ENCODE measurements at regions not wholly inside any gene's neighbourhood (a gene's known extent, or its start where the extent isn't known, plus 50 kb on each side); places are given as distances from the start of the nearest gene placed in this dataset.
"Not testable (repeated sequence)": the region's sequence is repeated elsewhere in the genome, so short reads cannot be mapped to it uniquely, and the experiment has no call there.

DNA sequence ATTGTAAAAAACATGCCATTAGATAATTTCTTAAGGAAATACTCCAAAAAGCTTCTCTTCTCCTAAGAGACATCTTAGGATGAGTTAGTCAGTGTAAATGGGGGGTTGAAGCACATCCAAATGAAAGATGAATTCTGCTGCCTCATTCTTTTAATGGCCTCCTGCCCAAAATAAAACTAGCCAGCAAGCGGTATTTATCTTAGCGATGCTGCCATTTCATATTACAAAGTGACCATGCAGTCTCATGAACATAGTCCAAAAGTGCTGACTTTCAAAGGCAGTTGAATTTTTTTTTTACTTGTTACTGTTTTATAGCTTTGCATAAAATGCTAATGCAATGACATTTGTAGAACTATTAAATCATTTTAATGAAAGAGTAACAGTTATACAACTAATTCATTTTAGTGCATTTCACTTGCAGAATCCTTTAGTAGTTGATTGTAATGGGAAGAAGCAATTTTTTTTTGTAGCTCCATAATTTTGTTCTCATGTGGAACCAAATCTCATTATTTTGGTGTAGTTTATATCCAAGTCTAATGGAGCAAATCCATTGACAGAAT, 151.5 kb downstream of the CAVIN4 start:
- CTCF ChIA-PET, result interaction anchor here (2.1 kb wide), 1 partner anchor 15 kb away, joined by 5 read pairs; no protein-coding TSS in a partner anchor
- no peaks in the 10 kb centered on the region for H3K27me3 Mint-ChIP-seq
- H3K4me3 Mint-ChIP-seq, result no peak overlapping the region
- no peak for DNase-seq
- no peak overlapping the region for H3K27ac Mint-ChIP-seq
- H3K36me3 Mint-ChIP-seq, result no peaks in the 10 kb centered on the region
- no peaks in the 10 kb centered on the region for H3K4me1 Mint-ChIP-seq
- no peaks in the 10 kb centered on the region for H3K9me3 Mint-ChIP-seq

DNA sequence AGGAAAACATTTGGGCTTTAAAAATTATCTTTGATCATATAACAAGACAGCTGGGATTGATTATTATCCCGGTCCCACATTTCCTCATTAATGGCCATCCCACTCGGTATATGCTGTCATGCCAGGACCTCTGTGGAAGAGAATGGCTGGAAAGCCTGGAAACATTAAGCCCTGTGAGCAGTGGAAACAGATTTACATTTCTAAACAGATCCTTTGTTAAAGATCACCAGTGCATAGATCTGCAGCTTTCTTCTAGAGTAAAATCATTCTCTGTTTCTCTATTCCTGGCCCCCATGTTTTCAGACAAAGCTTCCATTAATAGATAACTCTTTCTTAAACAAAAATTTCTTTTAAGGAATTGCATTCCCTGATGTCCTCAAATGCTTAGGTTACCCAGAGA, 152.2 kb downstream of the CAVIN4 start:
- no peaks in the 10 kb centered on the region for H3K4me1 Mint-ChIP-seq
- no peak overlapping the region for H3K27ac Mint-ChIP-seq
- DNase-seq, result no peak
- no peaks in the 10 kb centered on the region for H3K36me3 Mint-ChIP-seq
- no peaks in the 10 kb centered on the region for H3K9me3 Mint-ChIP-seq
- H3K27me3 Mint-ChIP-seq, result no peaks in the 10 kb centered on the region
- CTCF ChIA-PET, result no interaction called here
- no peak overlapping the region for H3K4me3 Mint-ChIP-seq

DNA sequence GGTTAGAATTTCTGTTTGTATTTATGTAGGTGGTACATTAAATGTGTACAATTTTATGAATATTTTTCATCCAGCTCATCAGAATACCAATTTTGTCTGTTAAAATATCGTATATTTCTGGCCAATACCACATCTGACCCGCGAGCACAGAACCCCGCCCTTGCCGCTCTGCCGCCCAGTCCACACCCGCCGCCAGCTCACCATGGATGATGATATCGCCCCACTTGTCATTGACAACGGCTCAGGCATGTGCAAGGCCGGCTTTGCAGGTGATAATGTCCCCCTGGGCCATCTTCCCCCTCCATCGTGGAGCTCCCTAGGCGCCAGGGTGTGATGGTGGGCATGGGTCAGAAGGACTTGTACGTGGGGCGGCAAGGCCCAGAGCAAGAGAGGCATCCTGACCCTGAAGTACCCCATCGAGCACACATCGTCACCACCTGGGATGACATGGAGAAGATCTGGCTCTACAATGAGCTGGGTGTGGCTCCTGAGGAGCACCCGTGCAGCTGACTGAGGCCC, 153.2 kb downstream of the CAVIN4 start:
- H3K27me3 Mint-ChIP-seq, result no peaks in the 10 kb centered on the region
- CTCF ChIA-PET, result no interaction called here
- H3K36me3 Mint-ChIP-seq, result no peaks in the 10 kb centered on the region
- no peaks in the 10 kb centered on the region for H3K4me1 Mint-ChIP-seq
- H3K27ac Mint-ChIP-seq, result no peak overlapping the region
- H3K9me3 Mint-ChIP-seq, result no peaks in the 10 kb centered on the region
- no peak for DNase-seq
- H3K4me3 Mint-ChIP-seq, result no peak overlapping the region

DNA sequence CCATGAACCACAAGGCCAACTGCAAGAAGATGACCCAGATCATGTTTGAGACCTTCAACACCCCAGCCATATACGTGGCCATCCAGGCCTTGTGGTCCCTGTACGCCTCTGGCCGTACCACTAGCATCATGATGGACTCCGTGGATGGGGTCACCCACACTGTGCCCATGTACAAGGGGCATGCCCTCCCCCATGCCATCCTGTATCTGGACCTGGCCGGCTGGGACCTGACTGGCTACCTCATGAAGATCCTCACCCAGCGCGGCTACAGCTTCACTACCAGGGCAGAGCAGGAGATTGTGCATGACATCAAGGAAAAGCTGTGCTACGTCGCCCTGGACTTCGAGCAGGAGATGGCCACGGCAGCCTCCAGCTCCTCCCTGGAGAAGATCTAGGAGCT, 153.7 kb downstream of the CAVIN4 start:
- CTCF ChIA-PET, result no interaction called here
- Mint-ChIP-seq H3K27ac (no peak overlapping the region), H3K36me3 (no peaks in the 10 kb centered on the region), H3K9me3 (no peaks in the 10 kb centered on the region), H3K4me1 (no peaks in the 10 kb centered on the region), H3K4me3 (no peak overlapping the region), H3K27me3 (no peaks in the 10 kb centered on the region)
- DNase-seq, result no peak

- H3K4me1 Mint-ChIP-seq, result no peaks in the 10 kb centered on the region
- no peak for DNase-seq
- H3K36me3 Mint-ChIP-seq, result no peaks in the 10 kb centered on the region
- H3K4me3 Mint-ChIP-seq, result no peak overlapping the region
- H3K27ac Mint-ChIP-seq, result no peak overlapping the region
- peaks cover 3% of the 10 kb centered on the region for H3K9me3 Mint-ChIP-seq
- CTCF ChIA-PET, result no interaction called here
- no peaks in the 10 kb centered on the region for H3K27me3 Mint-ChIP-seq
These were observed 161.3 kb downstream of the CAVIN4 start for GRCh38 chr9:100739208-100739607.

DNA sequence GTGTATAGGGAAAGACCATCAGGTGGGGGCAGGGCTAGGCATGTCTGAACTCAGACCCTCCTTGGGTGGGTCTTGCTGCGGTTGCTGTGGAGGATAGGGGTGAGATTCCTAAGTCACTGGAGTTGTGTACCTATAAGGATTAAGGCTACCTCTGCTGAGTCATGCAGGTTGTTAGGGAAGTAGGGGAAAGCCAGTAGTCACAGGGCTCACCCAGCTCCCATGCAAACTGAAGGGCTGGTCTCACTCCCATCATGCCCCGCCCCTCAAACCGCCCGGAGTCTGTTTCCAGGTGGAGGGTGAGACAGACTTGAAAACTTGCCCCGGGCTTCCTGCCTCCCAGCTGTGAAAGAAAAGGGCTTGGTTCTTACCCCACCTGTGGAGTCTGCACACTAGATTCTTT, 161.8 kb downstream of the CAVIN4 start:
- H3K4me1 Mint-ChIP-seq, result no peaks in the 10 kb centered on the region
- no peaks in the 10 kb centered on the region for H3K27me3 Mint-ChIP-seq
- no peak overlapping the region for H3K27ac Mint-ChIP-seq
- no peak for DNase-seq
- H3K4me3 Mint-ChIP-seq, result no peak overlapping the region
- H3K36me3 Mint-ChIP-seq, result no peaks in the 10 kb centered on the region
- peaks cover 3% of the 10 kb centered on the region for H3K9me3 Mint-ChIP-seq
- CTCF ChIA-PET, result no interaction called here

DNA sequence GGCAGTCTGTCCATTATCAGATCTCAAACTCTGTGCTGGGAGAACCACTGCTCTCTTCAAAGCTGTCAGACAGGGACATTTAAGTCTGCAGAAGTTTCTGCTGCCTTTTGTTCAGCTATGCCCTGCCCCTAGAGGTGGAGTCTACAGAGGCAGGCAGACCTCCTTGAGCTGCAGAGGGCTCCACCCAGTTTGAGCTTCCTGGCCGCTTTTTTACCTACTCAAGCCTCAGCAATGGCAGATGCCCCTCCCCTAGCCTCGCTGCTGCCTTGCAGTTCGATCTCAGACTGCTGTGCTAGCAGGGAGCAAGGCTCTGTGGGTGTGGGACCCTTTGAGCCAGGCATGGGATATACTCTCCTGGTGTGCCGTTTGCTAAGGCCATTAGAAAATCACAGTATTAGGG, 171.1 kb downstream of the CAVIN4 start:
- CTCF ChIA-PET, H3K9me3 Mint-ChIP-seq, H3K4me3 Mint-ChIP-seq, DNase-seq, H3K27me3 Mint-ChIP-seq, H3K36me3 Mint-ChIP-seq, H3K27ac Mint-ChIP-seq, H3K4me1 Mint-ChIP-seq: not testable (repeated sequence)

- Mint-ChIP-seq H3K27me3 (no peaks in the 10 kb centered on the region), H3K36me3 (no peaks in the 10 kb centered on the region), H3K4me3 (no peak overlapping the region), H3K27ac (no peak overlapping the region), H3K4me1 (no peaks in the 10 kb centered on the region), H3K9me3 (peaks cover 7% of the 10 kb centered on the region)
- CTCF ChIA-PET, result no interaction called here
- no peak for DNase-seq
These were observed 178.3 kb downstream of the CAVIN4 start for GRCh38 chr9:100756217-100756616.

DNA sequence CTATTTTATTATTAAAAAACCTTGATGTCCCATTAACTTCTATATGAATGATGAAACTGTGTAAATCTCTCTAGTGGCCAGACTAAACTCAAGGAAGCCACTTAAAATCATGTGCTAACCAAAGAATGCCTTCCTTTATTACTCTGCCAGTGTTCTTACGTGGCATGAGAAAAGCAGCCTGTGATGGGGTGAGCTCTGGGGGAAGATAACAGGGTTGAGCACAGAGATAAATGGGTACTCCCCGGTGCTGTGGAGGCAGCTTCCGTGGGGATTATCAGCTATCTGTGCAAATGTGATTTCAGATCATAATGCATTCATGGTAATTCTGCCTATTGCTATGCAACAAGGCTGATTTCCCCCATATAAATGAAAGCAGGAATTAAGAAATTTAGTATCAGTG, 181.3 kb downstream of the CAVIN4 start:
- Mint-ChIP-seq H3K36me3 (no peaks in the 10 kb centered on the region), H3K9me3 (no peaks in the 10 kb centered on the region), H3K4me1 (no peaks in the 10 kb centered on the region), H3K27ac (no peak overlapping the region), H3K4me3 (no peak overlapping the region), H3K27me3 (no peaks in the 10 kb centered on the region)
- CTCF ChIA-PET, result no interaction called here
- no peak for DNase-seq

GRCh38 chr9:100761276-100761802, 183.5 kb downstream of the CAVIN4 start:
- no peak overlapping the region for H3K4me3 Mint-ChIP-seq
- no peaks in the 10 kb centered on the region for H3K27me3 Mint-ChIP-seq
- no peaks in the 10 kb centered on the region for H3K4me1 Mint-ChIP-seq
- no peaks in the 10 kb centered on the region for H3K9me3 Mint-ChIP-seq
- no peaks in the 10 kb centered on the region for H3K36me3 Mint-ChIP-seq
- H3K27ac Mint-ChIP-seq, result no peak overlapping the region
- DNase-seq, result no peak
- CTCF ChIA-PET, result no interaction called here

- H3K4me3 Mint-ChIP-seq, result no peak overlapping the region
- no peak overlapping the region for H3K27ac Mint-ChIP-seq
- no peaks in the 10 kb centered on the region for H3K9me3 Mint-ChIP-seq
- no peak for DNase-seq
- no peaks in the 10 kb centered on the region for H3K4me1 Mint-ChIP-seq
- no peaks in the 10 kb centered on the region for H3K27me3 Mint-ChIP-seq
- H3K36me3 Mint-ChIP-seq, result no peaks in the 10 kb centered on the region
- CTCF ChIA-PET, result no interaction called here
These were observed 196.4 kb downstream of the CAVIN4 start for GRCh38 chr9:100774326-100774725.

GRCh38 chr9:100774962-100775361, 197.1 kb downstream of the CAVIN4 start:
- CTCF ChIA-PET, result no interaction called here
- Mint-ChIP-seq H3K36me3 (no peaks in the 10 kb centered on the region), H3K27me3 (no peaks in the 10 kb centered on the region), H3K9me3 (no peaks in the 10 kb centered on the region), H3K4me1 (no peaks in the 10 kb centered on the region), H3K4me3 (no peak overlapping the region), H3K27ac (no peak overlapping the region)
- no peak for DNase-seq

GRCh38 chr9:100775912-100776311, 198.0 kb downstream of the CAVIN4 start:
- no peak overlapping the region for H3K4me3 Mint-ChIP-seq
- CTCF ChIA-PET, result no interaction called here
- H3K9me3 Mint-ChIP-seq, result no peaks in the 10 kb centered on the region
- no peak for DNase-seq
- no peaks in the 10 kb centered on the region for H3K36me3 Mint-ChIP-seq
- H3K27me3 Mint-ChIP-seq, result no peaks in the 10 kb centered on the region
- H3K27ac Mint-ChIP-seq, result no peak overlapping the region
- H3K4me1 Mint-ChIP-seq, result no peaks in the 10 kb centered on the region

GRCh38 chr9:100784755-100785154, 206.9 kb downstream of the CAVIN4 start:
- H3K27ac Mint-ChIP-seq, result no peak overlapping the region
- no peak for DNase-seq
- H3K36me3 Mint-ChIP-seq, result no peaks in the 10 kb centered on the region
- H3K4me1 Mint-ChIP-seq, result no peaks in the 10 kb centered on the region
- H3K9me3 Mint-ChIP-seq, result no peaks in the 10 kb centered on the region
- no peak overlapping the region for H3K4me3 Mint-ChIP-seq
- no peaks in the 10 kb centered on the region for H3K27me3 Mint-ChIP-seq
- CTCF ChIA-PET, result no interaction called here

- Mint-ChIP-seq H3K27ac (no peak overlapping the region), H3K36me3 (no peaks in the 10 kb centered on the region), H3K4me1 (no peaks in the 10 kb centered on the region), H3K4me3 (no peak overlapping the region), H3K9me3 (no peaks in the 10 kb centered on the region), H3K27me3 (no peaks in the 10 kb centered on the region)
- DNase-seq, result no peak
- CTCF ChIA-PET, result no interaction called here
These were observed 208.1 kb downstream of the CAVIN4 start for GRCh38 chr9:100785946-100786345.
